GM21390 (cell line): ENCODE measurements at regions not wholly inside any gene's neighbourhood (a gene's known extent, or its start where the extent isn't known, plus 50 kb on each side); places are given as distances from the start of the nearest gene placed in this dataset.
"Not testable (repeated sequence)": the region's sequence is repeated elsewhere in the genome, so short reads cannot be mapped to it uniquely, and the experiment has no call there.

Experiments used
- ATAC-seq: cut with Tn5 transposase; IDR thresholded peaks from one replicate; pipeline ENCODE4 v1.9.1; 2021; ENCODE audit not compliant: unreplicated experiment

GRCh38 chr5:9815051-9815450, 184.9 kb upstream of the TAS2R1 start:
- ATAC-seq, result no peak

GRCh38 chr5:9813305-9813704, 183.2 kb upstream of the TAS2R1 start:
- ATAC-seq, result no peak

DNA sequence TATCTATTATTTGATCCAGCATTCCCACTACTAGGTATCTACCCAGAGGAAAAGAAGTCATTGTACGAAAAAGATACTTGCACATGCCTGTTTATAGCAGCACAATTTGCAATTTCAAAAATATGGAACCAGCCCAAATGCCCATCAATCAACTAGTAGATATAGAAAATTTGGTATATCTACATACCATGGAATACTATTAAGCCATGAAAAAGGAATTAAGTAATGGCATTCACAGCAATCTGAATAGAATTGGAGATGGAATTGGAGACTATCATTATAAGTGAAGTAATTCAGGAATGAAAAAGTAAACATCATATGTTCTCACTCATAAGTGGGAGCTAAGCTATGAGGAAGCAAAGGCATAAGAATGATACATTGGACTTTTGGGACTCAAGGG, 177.2 kb upstream of the TAS2R1 start:
- ATAC-seq, result not testable (repeated sequence)

GRCh38 chr5:9801908-9802307, 171.8 kb upstream of the TAS2R1 start:
- no peak for ATAC-seq

DNA sequence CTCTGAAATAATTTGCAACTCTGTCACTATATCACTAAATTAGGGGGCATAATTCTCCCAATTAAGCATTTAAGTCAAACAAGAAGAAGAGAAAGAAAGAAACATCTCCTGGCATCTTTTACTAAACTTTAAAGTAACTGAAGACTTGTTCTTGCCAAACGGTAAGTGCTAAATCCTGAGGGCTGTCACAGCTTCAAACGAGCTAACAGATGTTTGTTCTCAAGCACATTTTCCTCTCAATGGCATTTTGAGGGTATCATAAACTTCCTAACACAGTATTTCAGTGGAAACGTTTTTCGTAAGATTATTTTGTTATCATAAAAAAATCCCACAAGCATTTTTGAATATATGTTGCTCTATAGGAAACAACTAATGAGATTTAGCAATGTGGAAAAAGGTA, 169.5 kb upstream of the TAS2R1 start:
- ATAC-seq, result no peak

GRCh38 chr5:9790276-9790675, 160.1 kb upstream of the TAS2R1 start:
- no peak for ATAC-seq

- no peak for ATAC-seq
These were observed 159.6 kb upstream of the TAS2R1 start for GRCh38 chr5:9789777-9790176.

- no peak for ATAC-seq
These were observed 157.9 kb upstream of the TAS2R1 start for GRCh38 chr5:9787861-9788600.

DNA sequence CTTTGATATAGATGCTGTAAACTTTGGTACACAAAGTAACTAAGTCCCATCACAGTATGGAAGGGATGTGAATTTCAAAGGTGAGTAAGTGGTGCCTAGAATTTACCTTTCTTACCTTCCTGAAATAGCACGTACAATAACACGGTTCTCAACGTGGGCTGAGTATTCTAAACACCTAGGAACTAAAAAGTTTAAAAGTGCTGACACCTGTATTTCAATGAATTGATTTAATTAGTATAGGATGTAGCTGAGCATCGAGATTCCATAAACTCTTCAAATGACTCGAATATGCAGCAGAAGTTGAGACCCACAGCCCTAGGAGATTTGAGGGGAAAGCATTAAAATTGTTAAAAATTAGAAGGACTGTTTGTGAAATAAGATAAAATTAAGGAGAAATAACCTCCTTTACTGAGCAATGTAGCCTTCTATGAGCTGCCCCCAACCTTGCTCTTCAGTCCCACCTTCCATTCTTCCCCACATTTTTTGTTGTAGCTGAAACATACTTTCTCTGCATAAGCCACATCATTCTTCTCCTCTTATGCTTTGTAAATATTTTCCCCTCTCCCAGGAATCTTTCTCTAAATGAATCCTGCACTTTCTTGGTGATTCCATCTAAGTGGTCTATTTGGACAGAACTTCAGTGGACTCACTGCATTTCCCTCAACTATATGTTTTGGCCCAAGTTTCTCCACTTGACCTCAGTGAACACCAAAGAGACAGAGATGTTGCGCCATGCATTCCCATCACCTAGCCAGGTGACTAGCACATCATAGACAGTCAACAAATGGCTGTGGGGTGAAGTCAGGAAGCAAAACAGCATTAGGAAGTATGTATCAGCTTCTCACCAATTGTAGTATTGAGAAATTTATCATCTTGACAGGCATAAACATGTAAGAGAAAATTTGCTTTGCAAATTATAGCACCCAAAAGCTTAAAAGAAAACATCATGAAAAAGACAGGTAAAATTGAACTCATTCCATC, 156.5 kb upstream of the TAS2R1 start:
- ATAC-seq, result no peak

DNA sequence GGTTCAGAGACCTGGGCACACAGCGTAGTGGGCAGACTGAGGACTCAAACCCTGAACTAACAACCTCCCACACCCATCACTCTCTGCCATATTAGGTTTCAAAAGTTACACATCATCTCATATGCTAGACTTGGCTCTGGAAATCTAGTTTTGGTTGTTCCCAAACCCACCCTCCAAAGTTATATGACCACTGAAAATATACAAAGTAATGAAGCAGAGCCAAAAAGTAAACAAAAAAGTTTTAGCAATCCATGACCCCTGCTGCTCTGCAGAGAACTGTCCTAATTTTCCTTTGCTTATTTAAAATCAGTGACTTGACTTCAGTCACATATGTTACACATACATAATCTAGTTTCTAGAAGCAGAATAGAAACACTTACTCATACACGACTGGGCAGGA, 155.6 kb upstream of the TAS2R1 start:
- no peak for ATAC-seq

GRCh38 chr5:9784231-9784630, 154.1 kb upstream of the TAS2R1 start:
- ATAC-seq, result no peak

DNA sequence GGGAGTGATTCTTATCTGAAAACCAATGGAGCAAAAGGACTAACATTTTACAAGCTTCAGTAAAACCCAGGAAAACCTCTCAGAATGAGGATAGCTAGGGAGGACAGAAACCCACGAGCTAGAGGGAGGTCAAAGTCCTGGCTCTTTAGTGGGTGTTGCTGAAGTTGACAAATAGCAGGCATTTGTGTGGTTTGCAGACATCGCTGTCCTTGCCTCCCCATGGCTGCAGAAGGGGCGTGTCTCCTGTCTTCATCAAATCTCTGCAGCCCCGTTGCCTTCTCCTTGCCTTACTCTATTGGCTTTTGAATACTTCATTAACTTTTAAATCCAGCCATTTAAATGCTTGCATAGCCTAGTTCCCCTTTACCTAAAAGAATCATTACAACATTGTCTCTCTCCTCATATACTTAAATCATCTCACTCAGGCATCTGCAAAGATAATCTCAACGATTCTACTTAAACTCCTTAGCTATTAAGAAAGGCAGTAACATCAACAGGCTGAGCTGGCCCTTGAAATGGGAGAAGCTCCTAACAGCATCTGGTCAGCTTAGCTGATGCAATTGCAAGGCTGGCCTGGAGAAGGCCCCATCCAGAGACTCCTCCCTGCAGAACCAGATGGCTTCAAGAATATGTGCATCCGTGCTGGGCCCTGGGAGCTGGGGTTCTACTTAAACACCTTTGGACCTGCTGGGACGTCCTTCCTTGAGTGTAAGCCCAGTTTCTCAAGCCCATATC, 152.8 kb upstream of the TAS2R1 start:
- no peak for ATAC-seq

GRCh38 chr5:9781890-9782289, 151.7 kb upstream of the TAS2R1 start:
- ATAC-seq, result no peak

GRCh38 chr5:9781275-9781674, 151.1 kb upstream of the TAS2R1 start:
- ATAC-seq, result no peak

GRCh38 chr5:9780501-9780900, 150.3 kb upstream of the TAS2R1 start:
- ATAC-seq, result no peak

DNA sequence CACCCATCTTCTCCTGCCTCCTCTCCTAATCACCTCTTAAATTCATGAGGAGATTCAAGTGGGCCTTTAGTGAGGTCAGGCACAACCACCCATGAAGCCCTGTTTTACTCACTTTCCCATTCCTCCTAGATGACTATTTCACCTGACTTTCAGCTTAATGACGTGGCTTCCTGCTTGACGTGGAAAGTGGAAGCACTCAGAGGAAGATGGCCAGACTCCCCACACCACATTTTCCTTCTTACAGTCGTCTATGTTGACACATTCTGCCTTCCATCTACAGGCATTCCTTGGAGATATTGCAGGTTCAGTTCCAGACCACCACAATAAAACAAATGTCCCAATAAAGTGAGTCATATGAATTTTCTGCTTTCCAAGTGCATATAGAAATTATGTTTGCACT, 146.4 kb upstream of the TAS2R1 start:
- ATAC-seq, result no peak

GRCh38 chr5:9775339-9775738, 145.2 kb upstream of the TAS2R1 start:
- ATAC-seq, result no peak

DNA sequence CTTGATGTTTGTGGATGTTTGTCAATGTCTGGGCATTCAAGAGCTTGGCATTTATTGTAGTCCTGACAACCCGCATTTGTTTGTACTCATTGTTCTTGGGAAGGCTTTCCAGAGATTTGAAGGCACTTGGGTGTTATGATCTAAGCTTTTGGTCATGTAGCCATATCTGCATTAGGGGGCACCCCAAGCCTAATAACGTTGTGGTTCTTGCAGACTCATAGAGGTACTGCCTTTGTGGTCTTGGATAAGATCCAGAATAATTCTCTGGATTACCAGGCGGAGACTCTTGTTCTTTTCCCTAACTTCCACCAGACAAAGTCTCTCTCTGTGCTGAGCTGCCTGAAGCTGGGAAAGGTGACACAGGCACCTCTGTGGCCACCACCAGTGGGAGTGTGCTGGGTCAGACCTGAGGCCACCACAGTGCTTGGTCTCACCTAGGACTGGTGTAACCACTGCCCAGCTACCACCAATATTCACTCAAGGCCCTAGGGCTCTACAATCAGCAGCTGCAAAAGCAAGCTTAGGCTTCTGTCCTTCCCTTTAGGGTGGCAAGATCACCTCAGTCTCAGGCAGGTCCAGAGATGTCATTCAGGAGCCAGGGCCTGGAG, 144.4 kb upstream of the TAS2R1 start:
- no peak for ATAC-seq

DNA sequence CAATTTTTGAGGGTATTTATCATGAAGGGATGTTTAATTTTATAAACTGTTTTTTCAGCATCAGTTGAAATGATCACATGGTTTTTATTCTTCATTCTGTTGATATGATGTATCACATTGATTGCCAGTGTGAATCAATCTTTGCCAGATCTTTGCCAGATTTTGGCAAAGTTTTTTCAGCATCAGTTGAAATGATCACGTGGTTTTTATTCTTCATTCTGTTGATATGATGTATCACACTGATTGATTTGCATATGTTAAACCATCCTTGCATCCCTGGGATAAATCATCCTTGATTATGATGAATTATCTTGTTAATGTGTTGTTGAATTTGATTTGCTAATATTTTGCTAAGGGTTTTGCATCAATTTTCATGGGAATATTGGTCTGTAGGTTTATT, 140.9 kb upstream of the TAS2R1 start:
- no peak for ATAC-seq

DNA sequence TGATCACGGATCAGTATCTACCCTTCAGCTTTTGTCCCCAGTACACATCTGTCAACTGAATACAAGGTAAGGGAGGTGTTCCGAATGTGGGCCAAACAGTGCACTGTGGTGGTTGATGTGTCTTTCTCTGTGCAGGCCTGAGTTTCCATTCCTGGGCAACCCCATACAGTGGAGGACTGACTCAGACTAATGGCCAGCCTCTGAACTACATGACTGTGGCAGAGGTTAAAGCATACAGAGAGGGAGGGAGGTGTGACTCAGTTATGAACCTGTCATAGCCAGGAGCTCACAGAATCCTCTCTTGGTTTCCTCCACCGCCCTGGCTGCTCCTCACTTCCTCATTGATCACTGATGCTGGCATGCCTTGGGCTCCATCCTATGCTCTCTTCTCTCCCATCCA, 136.4 kb upstream of the TAS2R1 start:
- no peak for ATAC-seq
